ENCODE measurements at regions not wholly inside any gene's neighbourhood (a gene's known extent, or its start where the extent isn't known, plus 50 kb on each side); places are given as distances from the start of the nearest gene placed in this dataset.

GRCh38 chr21:27424601-27425000, 457.7 kb upstream of the ADAMTS5 start:
- Mint-ChIP-seq H3K27ac (no peak overlapping the region), H3K4me1 (no peaks in the 10 kb centered on the region), H3K4me3 (no peak overlapping the region), H3K36me3 (ENCODE audit: low read depth) (no peaks in the 10 kb centered on the region), H3K27me3 (no peaks in the 10 kb centered on the region), H3K9me3 (peaks cover 11% of the 10 kb centered on the region)
- ChIA-PET CTCF (no interaction called here), POLR2A (no interaction called here)
- intact Hi-C loops (cut with micrococcal nuclease), result no loop called here
- no peak for ATAC-seq (ENCODE audit: low read depth)
- DNase-seq, result no peak
- TF ChIP-seq CTCF (IDR thresholded peaks at IDR 0.05), result no peak

- DNase-seq (no peak), ATAC-seq (ENCODE audit: low read depth) (no peak)
- TF ChIP-seq CTCF (IDR thresholded peaks at IDR 0.05), result no peak
- ChIA-PET CTCF (no interaction called here), POLR2A (no interaction called here)
- Mint-ChIP-seq H3K36me3 (ENCODE audit: low read depth) (no peaks in the 10 kb centered on the region), H3K9me3 (peaks cover 11% of the 10 kb centered on the region), H3K27ac (no peak overlapping the region), H3K27me3 (no peaks in the 10 kb centered on the region), H3K4me1 (no peaks in the 10 kb centered on the region), H3K4me3 (no peak overlapping the region)
- intact Hi-C loops (cut with micrococcal nuclease), result no loop called here
Observed at GRCh38 chr21:27423906-27424595, 457.2 kb upstream of the ADAMTS5 start.

GRCh38 chr21:27423038-27423437, 456.1 kb upstream of the ADAMTS5 start:
- peaks cover 8% of the 10 kb centered on the region for H3K9me3 Mint-ChIP-seq
- CTCF ChIA-PET, result no interaction called here
- H3K27ac Mint-ChIP-seq, result no peak overlapping the region
- TF ChIP-seq CTCF (IDR thresholded peaks at IDR 0.05), result no peak
- H3K4me3 Mint-ChIP-seq, result no peak overlapping the region
- no peaks in the 10 kb centered on the region for H3K36me3 Mint-ChIP-seq (ENCODE audit: low read depth)
- H3K4me1 Mint-ChIP-seq, result no peaks in the 10 kb centered on the region
- ATAC-seq (ENCODE audit: low read depth) (no peak), DNase-seq (no peak)
- POLR2A ChIA-PET, result no interaction called here
- intact Hi-C loops (cut with micrococcal nuclease), result no loop called here
- H3K27me3 Mint-ChIP-seq, result no peaks in the 10 kb centered on the region

- H3K4me1 Mint-ChIP-seq, result no peaks in the 10 kb centered on the region
- H3K9me3 Mint-ChIP-seq, result peaks cover 7% of the 10 kb centered on the region
- ATAC-seq (ENCODE audit: low read depth), result no peak
- no peaks in the 10 kb centered on the region for H3K36me3 Mint-ChIP-seq (ENCODE audit: low read depth)
- H3K4me3 Mint-ChIP-seq, result no peak overlapping the region
- ChIA-PET POLR2A (no interaction called here), CTCF (no interaction called here)
- H3K27me3 Mint-ChIP-seq, result no peaks in the 10 kb centered on the region
- no peak for DNase-seq
- no peak overlapping the region for H3K27ac Mint-ChIP-seq
- intact Hi-C loops (cut with micrococcal nuclease), result no loop called here
- no peak for TF ChIP-seq CTCF (IDR thresholded peaks at IDR 0.05)
Observed at GRCh38 chr21:27422435-27422834, 455.5 kb upstream of the ADAMTS5 start.

- TF ChIP-seq CTCF (IDR thresholded peaks at IDR 0.05), result no peak
- Mint-ChIP-seq H3K27me3 (no peaks in the 10 kb centered on the region), H3K4me3 (no peak overlapping the region), H3K36me3 (ENCODE audit: low read depth) (no peaks in the 10 kb centered on the region), H3K27ac (no peak overlapping the region), H3K4me1 (no peaks in the 10 kb centered on the region), H3K9me3 (peaks cover 9% of the 10 kb centered on the region)
- ChIA-PET POLR2A (no interaction called here), CTCF (no interaction called here)
- intact Hi-C loops (cut with micrococcal nuclease), result no loop called here
- ATAC-seq (ENCODE audit: low read depth) (no peak), DNase-seq (no peak)
Observed at GRCh38 chr21:27421654-27422053, 454.8 kb upstream of the ADAMTS5 start.

All from activated B cell treated with CpG ODN at 0.5 μM for 24 hours (primary cell).